ENCODE measurements at regions not wholly inside any gene's neighbourhood (a gene's known extent, or its start where the extent isn't known, plus 50 kb on each side); places are given as distances from the start of the nearest gene placed in this dataset.

GRCh38 chr3:26058901-26059321 is 269.0 kb downstream of the OXSM start:
- no peak for TF ChIP-seq EZH2 (IDR thresholded peaks at IDR 0.05; ENCODE audit: low read length, unreplicated experiment)
- TF ChIP-seq, protein P1, sequence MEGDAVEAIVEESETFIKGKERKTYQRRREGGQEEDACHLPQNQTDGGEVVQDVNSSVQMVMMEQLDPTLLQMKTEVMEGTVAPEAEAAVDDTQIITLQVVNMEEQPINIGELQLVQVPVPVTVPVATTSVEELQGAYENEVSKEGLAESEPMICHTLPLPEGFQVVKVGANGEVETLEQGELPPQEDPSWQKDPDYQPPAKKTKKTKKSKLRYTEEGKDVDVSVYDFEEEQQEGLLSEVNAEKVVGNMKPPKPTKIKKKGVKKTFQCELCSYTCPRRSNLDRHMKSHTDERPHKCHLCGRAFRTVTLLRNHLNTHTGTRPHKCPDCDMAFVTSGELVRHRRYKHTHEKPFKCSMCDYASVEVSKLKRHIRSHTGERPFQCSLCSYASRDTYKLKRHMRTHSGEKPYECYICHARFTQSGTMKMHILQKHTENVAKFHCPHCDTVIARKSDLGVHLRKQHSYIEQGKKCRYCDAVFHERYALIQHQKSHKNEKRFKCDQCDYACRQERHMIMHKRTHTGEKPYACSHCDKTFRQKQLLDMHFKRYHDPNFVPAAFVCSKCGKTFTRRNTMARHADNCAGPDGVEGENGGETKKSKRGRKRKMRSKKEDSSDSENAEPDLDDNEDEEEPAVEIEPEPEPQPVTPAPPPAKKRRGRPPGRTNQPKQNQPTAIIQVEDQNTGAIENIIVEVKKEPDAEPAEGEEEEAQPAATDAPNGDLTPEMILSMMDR (conservative IDR thresholded peaks at IDR 0.05; ENCODE audit: low read depth, low read length), result no peak
